NCI-H1930 (cell line): ENCODE measurements at regions not wholly inside any gene's neighbourhood (a gene's known extent, or its start where the extent isn't known, plus 50 kb on each side); places are given as distances from the start of the nearest gene placed in this dataset.
"Not testable (repeated sequence)": the region's sequence is repeated elsewhere in the genome, so short reads cannot be mapped to it uniquely, and the experiment has no call there.

Source experiments
- DNase-seq, 2 experiments: peaks; one replicate each; lab custom pipeline; 2025; lab: John Stamatoyannopoulos, UW

GRCh38 chr14:65834051-65834450 lies 421.5 kb downstream of the FUT8 start:
- DNase-seq = no peak

DNA sequence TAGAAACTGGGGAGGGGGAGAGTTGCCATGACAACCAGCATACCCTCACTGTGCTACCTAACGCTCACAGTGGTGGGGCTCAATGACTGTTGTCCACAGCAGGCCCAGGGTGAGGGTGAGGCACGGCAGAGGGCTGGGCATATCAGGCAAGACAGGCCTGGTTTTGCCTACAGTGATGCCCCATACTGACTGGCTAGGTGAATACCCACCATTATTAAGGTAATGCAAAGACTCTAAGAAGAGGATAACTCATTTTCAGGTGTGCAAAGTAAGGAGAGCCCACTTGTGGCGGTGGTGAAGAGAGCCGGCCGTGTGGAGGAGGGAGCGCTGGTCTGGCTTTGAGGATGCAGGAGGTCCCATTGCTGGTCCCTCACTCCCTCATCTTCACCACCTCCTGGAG lies 422.3 kb downstream of the FUT8 start:
- no peak for DNase-seq

- DNase-seq = no peak
Observed at GRCh38 chr14:65835501-65835900, 423.0 kb downstream of the FUT8 start.

DNA sequence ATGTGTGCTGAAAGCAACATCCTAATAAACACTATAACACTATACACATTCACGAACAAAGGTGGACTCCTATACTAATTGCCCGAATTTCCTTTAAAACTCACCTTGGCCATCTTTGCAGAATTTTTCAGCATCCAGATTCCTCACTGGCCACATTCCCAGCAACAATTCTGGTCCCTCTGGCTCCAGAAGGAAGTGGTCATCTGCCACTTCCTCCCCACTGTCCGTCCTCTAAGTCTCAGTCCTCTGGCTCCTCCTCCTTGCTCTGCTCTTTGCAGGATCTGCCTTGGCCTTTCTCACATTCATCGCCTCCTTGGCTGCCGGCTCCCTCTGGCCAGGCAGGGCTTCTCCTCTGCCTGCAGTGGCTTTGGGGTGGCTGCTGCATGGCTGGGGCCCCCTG lies 426.0 kb downstream of the FUT8 start:
- no peak for DNase-seq

DNA sequence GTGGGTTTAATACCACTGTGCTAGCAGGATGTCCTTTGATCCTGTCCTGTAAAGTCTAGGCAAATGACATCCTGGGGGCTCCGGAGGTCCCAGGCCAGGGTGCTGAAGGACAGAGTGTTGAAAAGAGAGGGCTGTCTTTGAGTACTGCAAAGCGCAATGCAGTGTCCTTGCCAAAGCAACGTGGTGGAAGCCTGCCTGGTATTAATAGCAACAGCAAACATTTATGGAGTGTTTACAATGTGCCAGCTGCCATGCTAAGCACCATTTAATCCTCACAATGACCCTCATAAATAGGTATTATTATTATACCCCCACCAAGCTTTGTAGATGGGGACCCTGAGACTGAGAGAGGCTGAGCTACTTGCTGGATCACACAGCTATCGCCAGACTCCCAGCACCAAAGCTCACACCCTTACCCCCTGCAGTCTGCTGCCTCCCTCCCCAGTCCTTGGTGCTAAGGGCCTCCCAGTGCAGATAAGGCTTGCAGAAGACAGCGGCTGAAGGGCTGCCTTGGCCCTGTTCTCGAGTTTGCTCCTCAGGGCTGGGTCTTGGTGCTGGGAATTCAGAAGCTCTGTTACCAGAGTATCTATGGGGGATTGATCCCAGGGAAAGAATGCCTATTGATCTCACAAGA lies 427.7 kb downstream of the FUT8 start:
- DNase-seq = no peak

GRCh38 chr14:65840786-65841185 lies 428.3 kb downstream of the FUT8 start:
- no peak for DNase-seq

- peak in 1 of 2 experiments; percentile 15 for DNase-seq
Observed at GRCh38 chr14:65846196-65846868, 433.8 kb downstream of the FUT8 start.

GRCh38 chr14:65847075-65847847 lies 434.7 kb downstream of the FUT8 start:
- no peak for DNase-seq

DNA sequence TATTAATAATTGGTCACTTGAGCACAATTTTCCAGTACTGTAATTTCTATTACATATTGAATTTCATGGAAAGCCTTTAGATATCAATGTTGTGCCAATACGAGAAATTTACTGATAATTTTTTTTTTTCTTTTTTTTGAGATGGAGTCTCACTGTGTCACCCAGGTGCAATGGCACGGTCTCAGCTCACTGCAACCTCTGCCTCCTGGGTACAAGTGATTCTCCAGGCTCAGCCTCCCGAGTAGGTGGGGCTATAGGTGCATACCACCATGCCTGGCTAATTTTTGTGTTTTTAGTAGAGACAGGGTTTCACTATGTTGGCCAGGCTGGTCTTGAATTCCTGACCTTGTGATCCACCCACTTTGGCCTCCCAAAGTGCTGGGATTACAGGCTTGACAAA lies 435.4 kb downstream of the FUT8 start:
- DNase-seq = not testable (repeated sequence)

DNA sequence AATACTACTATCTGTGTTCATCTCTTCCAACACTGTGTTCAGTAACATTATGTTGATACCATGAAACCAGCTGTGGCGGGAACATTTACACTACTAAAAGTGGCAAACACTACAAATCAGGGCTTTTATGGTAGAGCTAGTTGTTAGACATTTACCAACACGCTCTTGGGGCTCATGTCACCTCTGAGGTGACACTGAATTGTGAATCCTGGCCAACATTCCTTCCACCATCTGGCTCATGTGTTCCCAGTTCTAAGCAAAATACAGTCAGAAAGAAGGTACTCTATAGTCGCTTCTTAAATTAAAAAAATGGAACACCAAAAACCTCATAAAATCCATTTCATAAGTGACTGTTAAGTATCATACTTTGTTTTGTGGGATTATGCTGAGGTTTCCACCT lies 436.6 kb downstream of the FUT8 start:
- DNase-seq = no peak

GRCh38 chr14:65849558-65849957 lies 437.0 kb downstream of the FUT8 start:
- DNase-seq = no peak

- DNase-seq = no peak
Observed at GRCh38 chr14:65850429-65851135, 438.1 kb downstream of the FUT8 start.

- no peak for DNase-seq
Observed at GRCh38 chr14:65852689-65853088, 440.2 kb downstream of the FUT8 start.

- no peak for DNase-seq
Observed at GRCh38 chr14:65853407-65853955, 441.0 kb downstream of the FUT8 start.

- no peak for DNase-seq
Observed at GRCh38 chr14:65854215-65854614, 441.7 kb downstream of the FUT8 start.

GRCh38 chr14:65860956-65861611 lies 448.6 kb downstream of the FUT8 start:
- no peak for DNase-seq

DNA sequence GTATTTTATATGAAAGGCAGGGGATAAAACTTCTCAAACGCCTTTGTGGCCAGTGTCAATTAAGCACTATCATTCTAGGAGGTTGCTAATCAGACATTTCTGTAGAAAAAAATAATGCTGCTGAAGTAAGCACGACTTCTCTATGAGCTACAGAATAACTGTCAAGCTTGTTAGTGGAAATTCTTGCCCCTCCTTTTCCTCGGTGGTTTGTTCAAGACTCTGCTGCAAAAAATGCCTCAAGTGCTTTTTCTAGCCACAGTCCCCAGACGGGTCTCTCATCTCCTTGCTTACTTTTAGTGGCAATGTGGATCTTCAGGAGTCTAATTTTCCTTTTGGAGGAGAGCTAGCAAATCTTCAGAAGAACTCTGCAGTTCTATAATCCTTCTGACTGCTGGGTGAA lies 452.0 kb downstream of the FUT8 start:
- DNase-seq = no peak

- no peak for DNase-seq
Observed at GRCh38 chr14:65864984-65865383, 452.5 kb downstream of the FUT8 start.

GRCh38 chr14:65866448-65866847 lies 453.9 kb downstream of the FUT8 start:
- no peak for DNase-seq

DNA sequence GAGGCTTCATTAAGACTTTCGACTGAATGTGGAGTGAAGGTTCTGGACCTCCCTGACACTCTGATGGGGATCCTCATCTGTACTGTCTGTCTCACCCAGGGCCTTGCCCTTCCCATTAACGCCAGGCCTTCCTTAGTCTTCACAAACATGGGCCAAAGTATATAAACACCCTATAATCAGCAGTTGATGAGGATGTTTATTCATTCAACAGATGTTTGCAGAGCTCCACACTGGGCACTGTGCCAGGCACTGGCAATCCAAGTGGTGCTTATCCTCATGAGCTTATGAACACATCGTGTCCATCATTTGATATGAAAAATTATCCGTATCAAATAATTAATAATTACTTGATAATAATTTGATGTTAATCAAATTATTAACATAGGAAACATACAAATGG lies 454.4 kb downstream of the FUT8 start:
- peak; percentile 3 to 58 for DNase-seq

DNA sequence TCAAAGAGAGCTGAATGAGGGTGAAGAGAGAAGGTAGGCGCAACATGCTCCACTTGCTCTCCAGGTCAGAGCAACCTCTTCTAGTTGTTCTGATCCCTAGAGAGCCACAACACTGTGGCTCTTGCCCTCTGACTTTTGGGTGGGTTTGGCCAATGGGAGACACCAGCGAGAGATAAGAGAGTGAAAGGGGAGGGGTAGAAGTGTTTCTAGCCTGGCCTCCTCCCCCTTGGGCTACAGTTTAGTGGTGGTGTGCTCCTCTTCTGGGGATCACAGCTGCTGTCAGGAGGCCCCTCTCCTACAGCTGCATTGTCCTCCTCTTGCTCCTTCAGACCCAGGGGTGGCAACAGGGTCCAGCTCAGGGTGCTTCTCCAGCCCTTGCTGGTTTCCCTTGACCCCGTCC lies 454.8 kb downstream of the FUT8 start:
- DNase-seq = no peak

DNA sequence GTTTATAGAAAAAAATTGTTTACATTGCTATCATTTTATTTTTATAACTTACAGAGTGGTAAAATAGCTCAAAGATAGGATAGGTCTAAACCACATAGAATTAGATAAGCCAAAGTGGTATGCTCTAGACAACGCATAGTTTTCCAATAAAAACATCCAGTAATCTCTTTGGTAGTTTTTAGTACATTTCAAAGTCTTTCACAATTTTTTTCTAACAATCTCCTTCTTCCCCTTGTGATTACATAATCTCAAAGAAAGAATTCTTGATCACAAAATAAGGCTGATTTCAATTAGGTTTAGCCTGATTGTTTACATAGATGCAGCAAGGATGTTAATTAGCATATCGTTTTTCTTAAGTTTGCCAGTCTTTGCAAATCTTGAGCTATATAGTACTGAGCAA lies 460.0 kb downstream of the FUT8 start:
- no peak for DNase-seq
